ENCODE measurements at regions not wholly inside any gene's neighbourhood (a gene's known extent, or its start where the extent isn't known, plus 50 kb on each side); places are given as distances from the start of the nearest gene placed in this dataset.

GRCh38 chr1:232110281-232111090 lies 483.9 kb downstream of the DISC1 start:
- TF ChIP-seq, protein P1, sequence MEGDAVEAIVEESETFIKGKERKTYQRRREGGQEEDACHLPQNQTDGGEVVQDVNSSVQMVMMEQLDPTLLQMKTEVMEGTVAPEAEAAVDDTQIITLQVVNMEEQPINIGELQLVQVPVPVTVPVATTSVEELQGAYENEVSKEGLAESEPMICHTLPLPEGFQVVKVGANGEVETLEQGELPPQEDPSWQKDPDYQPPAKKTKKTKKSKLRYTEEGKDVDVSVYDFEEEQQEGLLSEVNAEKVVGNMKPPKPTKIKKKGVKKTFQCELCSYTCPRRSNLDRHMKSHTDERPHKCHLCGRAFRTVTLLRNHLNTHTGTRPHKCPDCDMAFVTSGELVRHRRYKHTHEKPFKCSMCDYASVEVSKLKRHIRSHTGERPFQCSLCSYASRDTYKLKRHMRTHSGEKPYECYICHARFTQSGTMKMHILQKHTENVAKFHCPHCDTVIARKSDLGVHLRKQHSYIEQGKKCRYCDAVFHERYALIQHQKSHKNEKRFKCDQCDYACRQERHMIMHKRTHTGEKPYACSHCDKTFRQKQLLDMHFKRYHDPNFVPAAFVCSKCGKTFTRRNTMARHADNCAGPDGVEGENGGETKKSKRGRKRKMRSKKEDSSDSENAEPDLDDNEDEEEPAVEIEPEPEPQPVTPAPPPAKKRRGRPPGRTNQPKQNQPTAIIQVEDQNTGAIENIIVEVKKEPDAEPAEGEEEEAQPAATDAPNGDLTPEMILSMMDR (conservative IDR thresholded peaks at IDR 0.05; ENCODE audit: low read depth, low read length), result no peak
- no peak for TF ChIP-seq EZH2 (IDR thresholded peaks at IDR 0.05; ENCODE audit: borderline replicate concordance, low read depth, low read length, poor library complexity, severe bottlenecking)
